ENCODE measurements at regions not wholly inside any gene's neighbourhood (a gene's known extent, or its start where the extent isn't known, plus 50 kb on each side); places are given as distances from the start of the nearest gene placed in this dataset.

DNA sequence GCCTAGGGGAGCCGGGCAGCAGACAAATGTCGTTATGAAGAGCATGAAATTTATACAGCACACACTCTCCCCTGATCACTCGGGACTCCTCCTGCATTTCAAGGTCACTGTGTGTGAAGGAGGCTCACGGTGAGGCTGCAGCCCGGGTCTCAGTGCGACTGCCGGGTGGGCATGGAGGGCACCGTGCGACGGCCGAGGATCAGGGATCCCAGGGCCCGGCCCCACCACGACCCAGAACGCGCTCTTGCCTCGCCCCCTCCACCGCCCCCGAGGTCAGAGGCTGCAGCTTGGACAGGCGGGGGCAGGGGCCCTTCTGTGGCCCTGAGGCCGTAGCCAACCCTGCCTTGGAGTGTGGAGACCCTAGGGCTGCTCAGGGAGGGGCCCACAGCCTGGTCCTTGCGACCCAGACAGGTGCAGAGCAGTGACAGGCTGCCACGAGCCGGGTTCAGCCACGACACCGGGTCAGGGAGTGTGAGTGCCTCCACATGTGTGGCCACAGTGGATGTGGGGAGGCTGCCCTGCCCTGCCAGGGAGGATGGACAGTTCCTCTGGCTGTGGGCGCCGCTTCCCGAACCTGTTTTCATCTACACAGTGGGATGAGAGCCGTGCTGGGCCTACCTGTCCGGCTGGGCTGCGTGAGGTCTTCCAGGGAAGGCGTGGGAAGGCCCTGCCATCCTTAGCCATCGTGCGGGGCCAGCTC is 89.3 kb upstream of the NKX1-1 start:
- no peak for DNase-seq (ENCODE audit: low spot score)

DNA sequence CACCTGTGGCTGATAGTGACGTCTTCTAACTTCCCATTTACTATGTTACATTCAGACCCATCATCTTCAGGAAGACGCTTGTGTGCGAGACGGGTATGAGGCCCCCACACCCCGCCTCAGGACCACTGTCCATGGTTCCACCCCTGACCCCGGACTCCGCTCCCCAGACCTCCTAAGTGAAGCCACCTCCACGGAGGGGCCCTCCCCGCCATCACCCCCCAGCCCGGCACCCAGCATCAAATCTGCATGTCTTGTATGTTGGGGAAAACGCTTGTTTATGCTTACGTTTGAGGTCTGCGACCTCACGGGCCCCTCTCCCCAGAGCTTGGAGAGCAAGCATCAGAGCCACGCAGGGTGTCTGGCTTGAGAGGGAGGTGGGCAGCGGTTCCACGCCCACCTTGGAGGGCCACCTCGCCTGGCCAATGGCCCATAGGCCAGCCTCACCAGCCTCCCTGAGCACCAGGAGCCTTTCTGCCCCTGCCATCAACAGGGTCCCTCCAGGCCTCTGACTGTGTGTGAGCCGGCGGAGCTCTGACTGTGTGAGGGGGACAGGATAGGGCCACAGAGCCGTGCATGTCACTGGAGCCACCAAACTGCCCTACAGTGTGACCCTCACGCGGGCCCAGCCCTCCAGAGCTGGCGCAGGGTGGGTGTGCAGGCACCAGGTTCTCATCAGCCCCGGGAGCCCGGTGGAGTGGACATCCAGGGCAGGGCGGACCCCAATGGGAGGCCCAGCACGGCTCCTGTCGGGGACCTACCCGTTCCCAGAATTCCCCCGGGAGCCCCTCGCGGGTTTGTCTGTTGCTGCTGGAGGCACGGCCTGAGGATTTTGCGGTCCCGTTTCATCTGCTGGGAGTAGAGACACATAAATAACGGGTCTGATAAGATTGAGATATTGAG is 88.4 kb upstream of the NKX1-1 start:
- no peak for DNase-seq (ENCODE audit: low spot score)

DNA sequence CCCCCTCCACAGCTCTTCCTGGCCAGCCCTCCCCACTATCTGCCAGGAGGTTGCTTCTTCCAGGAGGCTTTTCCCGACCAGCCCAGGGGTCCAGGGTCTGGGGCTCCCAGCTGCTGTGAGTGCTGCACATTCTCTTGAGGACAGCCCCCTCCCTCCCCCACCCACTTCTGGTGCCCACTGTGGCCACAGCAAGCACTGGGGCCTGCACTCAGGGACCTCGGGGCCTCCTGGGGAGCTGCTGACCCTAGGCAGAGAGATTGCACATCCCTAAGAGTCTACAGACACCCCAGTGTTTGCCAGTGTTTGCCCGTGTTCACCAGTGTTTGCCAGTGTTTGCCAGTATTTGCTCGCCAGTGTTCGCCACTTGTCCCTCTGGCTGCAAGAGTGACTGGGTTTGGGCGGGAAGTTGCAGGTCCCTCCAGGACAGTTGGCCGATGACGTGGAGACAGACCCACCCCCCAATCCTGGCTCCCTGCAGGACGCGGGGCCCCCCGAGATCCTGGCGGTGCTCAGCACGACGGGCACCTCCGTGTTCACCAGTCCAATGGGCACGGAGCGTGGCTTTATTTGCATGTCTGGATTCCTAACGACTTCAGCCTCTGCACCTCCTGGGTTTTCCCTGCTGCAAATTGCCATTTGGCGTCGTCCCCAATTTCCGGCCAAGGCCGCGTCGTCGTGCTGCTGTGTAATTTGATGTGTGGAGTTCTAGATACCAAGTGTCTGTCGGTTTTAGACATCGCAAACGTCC is 87.5 kb upstream of the NKX1-1 start:
- no peak for DNase-seq (ENCODE audit: low spot score)

DNA sequence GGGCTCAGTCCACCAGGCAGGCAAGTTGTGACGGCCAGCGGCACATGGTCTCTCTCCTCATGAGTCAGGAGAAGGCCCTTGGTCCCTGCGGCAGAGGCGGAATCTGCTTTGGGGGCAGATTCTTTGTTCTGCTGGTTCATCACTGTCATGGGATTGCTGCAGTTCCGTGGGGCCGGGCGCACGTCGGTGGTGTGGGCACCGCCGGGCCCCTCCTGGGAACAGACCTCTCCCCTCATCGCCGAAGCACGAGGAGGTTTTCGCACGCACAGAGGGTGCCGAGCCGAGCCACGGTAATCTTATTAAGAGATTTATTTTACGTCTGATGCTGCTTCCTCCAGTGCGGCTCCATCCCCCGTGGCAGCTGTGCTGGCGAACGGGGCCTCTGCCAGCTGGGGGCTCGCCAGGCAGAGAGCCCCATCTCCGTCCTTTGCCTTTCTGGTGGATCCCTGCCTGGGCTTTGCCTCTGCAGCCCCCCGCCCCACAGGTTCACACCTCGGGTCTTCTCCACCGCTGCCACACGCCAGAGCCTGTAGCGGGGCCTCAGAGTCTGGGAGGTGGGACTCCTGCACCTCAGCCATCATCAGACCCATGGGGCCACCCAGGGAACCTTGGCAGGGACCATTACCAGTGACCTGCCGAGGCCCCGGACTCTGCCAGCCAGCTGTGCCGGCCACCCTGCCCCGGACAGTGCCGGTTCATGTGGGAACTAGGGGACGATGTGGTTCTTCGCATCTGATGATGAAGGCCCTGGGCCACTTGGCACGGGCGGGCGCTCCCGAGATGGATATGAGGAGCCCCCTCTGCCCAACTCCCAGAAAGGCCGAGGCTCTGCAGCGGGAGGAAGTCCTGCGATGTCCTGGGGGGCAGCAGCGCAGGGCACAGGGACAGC is 86.7 kb upstream of the NKX1-1 start:
- no peak for DNase-seq (ENCODE audit: low spot score)

DNA sequence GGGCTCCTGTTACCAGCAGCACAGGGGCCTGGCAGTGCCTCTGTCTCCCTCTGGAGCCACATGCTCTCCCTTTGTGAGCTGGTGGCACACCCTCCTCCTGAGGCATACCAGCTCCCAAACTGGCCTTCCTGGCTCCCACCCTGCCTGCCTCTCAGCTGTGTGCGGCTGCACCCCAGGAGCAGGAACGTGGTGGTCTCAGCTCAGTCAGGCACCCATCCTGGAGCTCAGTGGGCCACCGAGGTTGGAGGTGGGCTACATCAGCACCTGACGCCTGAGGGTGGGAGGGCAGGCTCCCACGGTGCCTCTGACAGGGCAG is 85.9 kb upstream of the NKX1-1 start:
- DNase-seq (ENCODE audit: low spot score): no peak

DNA sequence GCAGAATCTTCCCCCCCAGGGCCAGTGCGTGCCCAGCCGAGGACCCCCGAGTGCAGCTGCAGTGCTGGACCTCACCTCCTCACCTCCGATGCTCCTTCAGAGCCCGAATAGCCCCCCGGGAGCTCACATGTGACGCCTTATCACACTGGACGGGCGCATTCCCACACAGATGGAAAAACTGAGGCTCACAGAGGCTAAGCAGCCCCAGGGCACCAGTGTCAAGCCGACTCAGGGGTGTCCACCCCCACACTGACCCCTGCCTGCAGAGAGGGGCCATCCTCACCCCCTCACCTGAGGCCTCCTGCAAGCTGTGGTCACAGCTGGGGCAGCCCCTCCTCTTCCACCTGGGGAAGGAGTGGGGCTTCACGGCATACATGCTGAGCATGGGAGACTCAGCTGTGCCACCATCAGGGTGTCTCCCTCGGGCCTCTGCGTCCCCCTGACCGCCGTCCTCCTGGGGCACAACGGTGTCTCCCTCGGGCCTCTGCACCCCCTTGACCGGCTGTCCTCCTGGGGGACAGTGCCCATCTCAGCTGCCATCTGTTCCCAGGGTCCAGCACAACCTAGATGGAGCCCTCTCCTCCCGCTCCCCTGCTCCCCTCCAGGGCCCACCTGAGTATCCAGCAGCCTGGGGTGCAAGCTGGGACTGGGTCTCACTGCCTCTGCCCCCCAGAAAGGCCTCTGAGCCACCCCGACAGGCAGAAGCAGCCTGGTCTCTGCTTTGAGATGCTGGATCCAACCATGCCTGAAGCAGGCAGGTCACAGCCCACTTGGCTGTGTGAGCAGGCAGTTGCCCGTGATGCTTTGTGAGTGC is 85.3 kb upstream of the NKX1-1 start:
- no peak for DNase-seq (ENCODE audit: low spot score)

DNA sequence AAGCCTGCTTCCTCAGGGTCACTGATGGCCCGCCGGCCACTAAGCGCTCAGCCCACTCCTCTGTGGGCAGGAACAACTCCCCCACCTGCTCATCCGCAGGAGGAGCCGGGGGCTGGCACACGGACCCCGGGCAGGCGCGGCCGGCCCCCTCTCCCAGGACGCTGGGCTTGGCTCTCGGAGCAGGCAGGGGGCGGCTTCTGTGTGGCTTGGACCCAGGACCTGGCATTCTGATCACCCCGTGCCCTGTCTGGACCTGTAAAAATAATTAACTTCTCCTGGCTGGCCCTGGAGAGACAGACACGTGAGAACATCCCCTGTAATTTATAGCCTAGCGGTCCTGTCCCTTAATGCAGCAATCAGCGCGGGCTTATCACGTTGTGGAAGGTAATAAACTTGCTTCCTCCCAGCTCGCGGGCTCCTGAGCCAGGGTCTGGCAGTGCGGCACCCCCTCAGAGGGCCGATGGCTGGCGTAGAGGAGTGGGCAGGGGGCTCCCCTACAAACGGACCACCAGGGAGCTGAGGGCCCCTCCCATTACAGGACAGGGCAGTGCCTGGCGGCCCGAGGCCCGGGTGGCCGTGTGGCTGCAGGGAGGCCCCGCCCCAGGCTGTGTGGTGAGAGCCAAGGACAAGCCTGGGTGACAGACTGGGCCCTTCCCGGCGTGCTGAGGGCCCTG is 84.5 kb upstream of the NKX1-1 start:
- no peak for DNase-seq (ENCODE audit: low spot score)

DNA sequence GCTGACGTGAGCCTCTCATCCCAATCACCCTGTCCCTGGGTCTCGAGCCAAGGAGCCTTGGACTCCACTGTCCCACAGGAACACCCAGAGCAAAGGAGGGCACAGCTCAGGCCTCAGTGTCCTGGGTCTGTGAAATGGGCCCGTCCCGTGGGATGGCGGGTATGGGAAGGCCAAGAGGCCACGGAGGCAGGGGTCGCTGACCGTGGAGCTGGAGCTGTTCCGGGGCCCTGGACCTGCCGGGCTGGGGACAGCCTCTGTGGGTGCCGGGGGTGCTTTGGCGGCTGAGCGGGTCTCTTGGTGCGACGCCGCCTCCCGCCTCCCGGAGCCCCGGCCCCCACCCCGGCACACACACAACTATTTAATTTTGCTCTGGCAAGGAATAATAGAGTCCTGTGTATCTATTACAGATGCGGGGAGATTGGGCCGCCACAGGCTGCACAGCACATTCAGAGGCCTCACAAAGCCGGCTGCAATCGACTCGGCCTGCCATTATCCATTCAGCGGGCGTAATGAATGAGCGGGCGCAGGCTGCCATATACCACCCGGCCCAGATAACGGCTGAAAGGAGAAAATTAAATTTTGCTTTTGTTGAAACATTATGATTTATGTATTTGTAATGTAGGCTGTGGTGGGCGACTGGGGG is 83.9 kb upstream of the NKX1-1 start:
- DNase-seq (ENCODE audit: low spot score): no peak

DNA sequence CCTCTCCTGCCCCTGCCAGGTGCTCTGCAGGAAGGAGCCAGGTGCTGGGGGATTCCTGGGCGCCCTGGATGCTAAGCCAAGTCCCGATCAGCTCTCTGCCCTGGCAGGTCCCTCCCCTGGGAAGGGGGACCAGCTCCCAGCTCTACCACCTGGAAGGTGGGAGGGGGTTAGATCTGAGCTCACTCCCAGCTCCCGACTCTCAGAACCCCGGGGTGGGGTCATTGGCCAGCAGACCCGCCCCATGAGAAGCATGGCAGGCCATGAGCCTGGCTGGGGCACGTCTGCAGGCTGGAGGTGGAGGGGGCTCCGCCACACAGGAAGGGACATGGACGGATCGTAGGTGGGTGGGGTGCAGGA is 83.4 kb upstream of the NKX1-1 start:
- no peak for DNase-seq (ENCODE audit: low spot score)

DNA sequence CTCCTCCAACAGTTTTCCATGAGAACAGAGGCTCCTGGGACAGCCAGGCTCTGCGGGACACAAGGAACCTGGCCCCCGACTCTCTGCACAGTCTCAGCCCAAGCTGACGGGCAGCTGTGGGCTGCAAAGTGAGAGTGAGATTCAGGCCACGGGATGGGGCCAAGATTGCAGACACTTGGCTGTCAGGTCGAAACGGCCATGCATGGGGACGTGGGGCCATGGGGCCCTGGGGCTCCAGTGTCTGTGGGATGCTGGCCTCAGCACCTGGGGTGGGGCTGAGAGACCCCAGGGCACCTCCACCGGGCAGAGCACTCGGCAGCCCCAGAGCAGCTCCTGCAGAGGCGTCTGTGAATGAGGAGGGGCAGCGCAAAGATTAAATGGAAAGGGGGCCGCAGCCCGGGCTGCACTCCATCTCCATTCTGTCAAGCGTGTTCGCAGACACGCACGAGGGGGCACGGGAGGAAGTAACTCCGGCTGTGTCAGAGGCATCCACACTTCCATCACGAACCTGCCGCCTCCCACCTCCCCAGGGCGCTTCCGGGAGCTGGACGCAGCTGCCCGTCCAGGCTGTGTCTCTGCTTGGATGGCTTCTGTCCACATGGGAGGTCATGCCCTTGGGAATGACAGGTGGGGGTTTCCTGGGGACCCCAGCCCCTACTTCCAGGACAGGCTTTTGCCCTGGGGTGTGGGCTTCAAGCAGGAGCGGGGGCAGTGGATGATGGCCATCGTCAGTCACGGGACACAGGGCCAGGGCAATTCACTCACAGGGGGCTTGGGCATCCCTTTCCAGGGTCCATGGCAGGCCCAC is 82.8 kb upstream of the NKX1-1 start:
- no peak for DNase-seq (ENCODE audit: low spot score)

DNA sequence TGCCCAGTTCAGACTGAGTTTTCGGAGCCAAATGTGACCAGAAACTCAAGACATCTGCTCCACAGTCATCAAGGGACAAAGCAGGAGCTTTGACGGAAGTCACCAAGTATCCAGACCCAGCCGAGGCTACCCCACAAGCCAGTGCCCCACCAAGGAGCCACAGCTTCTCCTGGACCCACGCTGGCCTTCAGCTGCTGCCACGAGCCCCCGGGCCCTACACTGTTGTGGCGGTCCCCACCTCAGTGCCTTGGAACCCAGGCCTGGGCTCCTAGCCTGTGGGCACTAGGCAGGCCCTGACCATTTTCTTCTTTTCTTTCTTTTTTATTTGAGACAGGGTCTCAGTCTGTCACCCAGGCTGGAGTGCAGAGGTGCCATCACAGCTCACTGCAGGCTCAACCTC is 82.1 kb upstream of the NKX1-1 start:
- DNase-seq (ENCODE audit: low spot score): no peak

DNA sequence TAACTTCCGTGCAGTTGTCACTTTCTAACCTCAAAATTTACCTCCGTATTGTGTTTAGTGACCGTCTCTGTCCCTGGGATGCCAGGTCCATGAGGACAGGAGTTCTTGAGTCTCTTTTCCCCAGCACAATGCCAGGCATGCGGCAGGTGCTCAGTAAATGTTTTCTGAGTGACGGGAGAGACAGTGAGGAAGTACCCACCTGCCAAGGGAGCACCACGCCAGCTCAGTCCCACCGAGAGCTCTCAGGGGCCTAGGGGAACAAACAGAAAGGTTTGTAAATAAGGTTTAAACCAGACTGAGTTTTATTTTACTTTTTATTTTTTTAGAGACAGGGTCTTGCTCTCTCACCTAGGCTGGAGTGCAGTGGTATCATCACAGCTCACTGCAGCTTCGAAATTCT is 81.5 kb upstream of the NKX1-1 start:
- no peak for DNase-seq (ENCODE audit: low spot score)

DNA sequence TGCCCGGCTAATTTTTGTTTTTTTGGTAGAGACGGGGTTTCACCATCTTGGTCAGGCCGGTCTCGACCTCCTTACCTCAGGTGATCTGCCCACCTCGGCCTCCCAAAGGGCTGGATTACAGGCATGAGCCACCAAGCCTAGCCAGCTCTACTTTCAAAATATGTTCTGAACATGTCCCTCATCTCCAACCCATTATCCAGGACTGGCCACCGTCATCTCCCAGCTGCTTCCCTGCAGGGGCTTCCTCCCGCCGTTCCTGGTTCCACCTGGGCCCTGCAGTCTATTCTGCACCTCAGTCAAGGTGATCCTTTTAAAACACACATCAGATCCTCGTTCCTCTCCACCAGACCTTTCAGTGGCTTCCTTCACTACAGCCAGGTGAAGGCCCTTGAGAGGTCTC is 80.9 kb upstream of the NKX1-1 start:
- no peak for DNase-seq (ENCODE audit: low spot score)

DNA sequence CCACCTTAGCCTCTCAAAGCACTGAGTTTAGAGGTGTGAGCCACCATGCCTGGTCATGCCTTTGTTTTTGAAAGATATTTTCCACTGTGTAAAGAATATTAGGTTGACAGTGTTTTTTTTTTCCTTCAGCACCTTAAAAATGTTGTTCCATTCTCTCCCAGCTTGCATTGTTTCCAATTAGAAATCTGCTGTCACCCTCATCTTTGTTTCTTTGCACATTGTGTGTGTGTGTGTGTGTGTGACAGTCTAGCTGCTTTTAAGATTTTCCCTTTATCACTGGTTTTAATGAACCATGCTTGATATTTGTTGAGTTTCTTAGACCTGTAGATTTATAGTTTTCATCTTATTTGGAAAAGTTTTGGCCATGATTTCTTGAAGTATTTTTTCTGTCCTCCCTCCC is 79.0 kb upstream of the NKX1-1 start:
- no peak for DNase-seq (ENCODE audit: low spot score)

DNA sequence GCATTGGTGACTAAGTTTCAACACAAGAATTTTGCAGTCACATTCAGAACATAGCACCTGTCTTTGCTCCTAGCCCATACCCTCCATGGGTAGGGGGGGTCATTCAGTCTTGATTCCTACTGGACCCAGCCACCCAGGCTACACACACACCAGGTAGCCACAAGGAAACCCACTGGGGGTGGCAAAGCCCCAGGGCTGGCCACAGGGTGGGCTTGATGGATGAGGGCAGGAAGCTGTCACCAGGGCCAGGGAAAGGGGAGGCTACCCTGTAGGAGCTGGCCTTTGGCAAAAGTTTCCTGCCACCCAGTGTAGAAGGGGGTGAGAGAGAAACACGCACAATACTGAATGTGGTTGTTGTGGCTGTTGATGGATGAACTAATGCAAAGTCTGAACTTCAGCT is 74.5 kb upstream of the NKX1-1 start:
- no peak for DNase-seq (ENCODE audit: low spot score)

DNA sequence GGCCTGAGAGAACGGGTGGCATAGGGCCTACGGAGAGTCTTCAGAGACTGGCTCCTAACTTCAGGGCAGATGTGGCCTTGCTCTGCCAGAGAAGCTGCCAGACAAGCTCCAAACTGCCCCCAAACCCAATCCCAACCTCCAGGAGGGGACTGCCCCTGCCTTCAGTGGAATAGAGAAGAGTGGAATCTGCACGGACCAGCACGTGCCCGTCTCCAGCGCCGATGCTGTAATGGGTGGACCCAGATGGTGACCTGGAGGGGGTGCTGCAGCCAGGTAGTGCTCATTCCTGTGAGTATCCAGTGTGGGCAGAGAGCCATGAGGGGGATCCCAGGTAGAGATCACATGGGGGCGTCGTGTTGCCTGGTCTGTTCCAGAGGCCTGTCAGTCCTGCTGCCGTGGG is 73.2 kb upstream of the NKX1-1 start:
- DNase-seq (ENCODE audit: low spot score): no peak

DNA sequence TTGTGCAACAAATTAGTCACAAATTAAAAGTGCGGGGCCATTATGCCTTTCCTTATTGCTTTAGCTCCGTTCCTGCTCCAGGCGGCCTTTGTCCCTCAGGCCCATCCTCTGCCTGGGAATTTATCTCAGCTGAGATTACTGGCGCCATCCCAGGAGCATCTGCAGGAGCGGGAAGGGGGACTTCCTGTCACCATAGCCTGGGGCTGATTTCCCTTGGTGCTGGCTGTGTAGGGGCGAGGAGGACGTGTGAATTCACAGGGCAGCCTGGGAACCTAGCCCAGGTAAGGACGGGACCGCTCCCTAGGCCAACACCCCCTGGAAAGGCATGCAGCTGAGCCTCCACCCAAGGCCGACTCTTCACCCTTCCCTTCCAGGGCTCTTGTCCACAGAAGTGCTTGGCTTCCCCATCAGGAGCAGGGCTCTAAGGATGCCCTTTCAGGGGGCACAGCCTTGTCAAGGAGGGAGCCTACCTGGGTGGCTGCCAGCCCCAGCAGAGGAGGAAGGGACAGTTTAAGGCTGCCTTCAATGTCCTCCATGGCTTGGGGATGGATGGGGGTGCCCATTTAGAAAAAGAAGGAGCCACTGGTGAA is 72.6 kb upstream of the NKX1-1 start:
- DNase-seq (ENCODE audit: low spot score): no peak

DNA sequence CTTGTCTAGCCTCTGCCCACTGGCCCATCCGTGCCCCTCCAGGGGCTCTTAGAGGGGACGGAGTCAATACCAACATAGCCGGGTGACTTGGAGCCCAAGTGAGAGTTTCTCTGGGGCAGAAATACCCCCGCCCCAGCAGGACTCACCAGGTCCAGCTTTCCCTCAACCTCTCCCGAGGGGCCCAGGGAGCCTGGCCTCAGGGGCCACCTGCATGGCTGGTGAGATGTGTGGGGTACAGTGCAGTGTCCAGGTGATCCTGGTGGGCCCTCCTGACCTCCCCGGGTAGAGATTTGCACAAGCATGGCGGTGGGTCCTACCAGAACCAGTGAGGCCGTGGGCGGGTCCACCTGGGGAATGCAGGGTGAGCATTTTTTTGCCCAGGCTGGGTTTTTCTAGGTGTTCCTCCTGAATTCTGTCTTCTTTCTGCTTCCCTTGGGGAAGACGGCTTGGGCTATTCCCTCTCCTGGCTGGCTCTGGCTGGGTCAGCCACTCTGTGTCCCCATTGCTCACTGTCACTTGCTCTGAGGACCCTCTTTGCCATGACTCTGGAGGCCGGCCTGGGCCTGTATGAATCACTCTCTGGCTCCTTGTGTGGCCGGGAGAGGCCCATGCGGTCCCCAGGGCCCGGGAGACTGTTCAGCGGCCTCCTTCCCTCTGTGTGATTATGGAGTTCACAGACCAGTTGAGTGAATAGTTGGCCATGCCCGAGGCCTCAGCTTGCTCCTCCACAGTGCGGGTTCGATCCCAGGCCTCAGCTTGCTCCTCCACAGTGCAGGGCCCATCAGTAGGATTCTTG is 71.0 kb upstream of the NKX1-1 start:
- DNase-seq (ENCODE audit: low spot score): no peak
